GM12878 (cell line): ENCODE measurements at regions not wholly inside any gene's neighbourhood (a gene's known extent, or its start where the extent isn't known, plus 50 kb on each side); places are given as distances from the start of the nearest gene placed in this dataset.

Experiments
- ATAC-seq: fragments of 200-7000 bp; cut with Tn5 transposase; 3 replicates; pipeline ENCODE4 v1.9.1; 2020; ENCODE audit warnings: mild to moderate bottlenecking, moderate library complexity
- BruUV-seq: library from RNA; stranded (reverse); fragments of 400-500 nt; replicated peaks from 2 replicates; lab custom pipeline; 2021; lab: Mats Ljungman, UMichigan
- CTCF ChIA-PET: fragments of 300-600 bp; sonication (Branson Sonifier 250); formaldehyde crosslinking; extraction: SDS; loops from one replicate; lab custom pipeline; 2021; ENCODE audit warnings: inconsistent platforms; lab: Yijun Ruan, JAX
- POLR2A ChIA-PET: fragments of 350-600 bp; formaldehyde crosslinking; extraction: SDS; loops from one replicate; lab custom pipeline; 2021; ENCODE audit warnings: inconsistent platforms; lab: Charles Lee
- RAD21 ChIA-PET: fragments of 300-600 bp; sonication (Branson Sonifier 250); formaldehyde crosslinking; loops from one replicate; lab custom pipeline; 2023; ENCODE audit warnings: antibody characterized with exemption; ENCODE audit not compliant: unreplicated experiment; lab: Charles Lee
- SMC1A ChIA-PET: fragments of 300-600 bp; sonication (Branson Sonifier 250); formaldehyde crosslinking; loops from one replicate; lab custom pipeline; 2023; ENCODE audit not compliant: unreplicated experiment, uncharacterized antibody; lab: Charles Lee
- DNase-seq: peaks from one replicate; pipeline ENCODE4 v3.0.0-alpha.2; 2011; ENCODE audit warnings: low read depth, low spot score
- FAIRE-seq: peaks from 3 replicates; lab custom pipeline; 2011; peaks lifted over from hg19 to GRCh38; lab: Jason Lieb, UNC
- H2AFZ ChIP-seq: 2 replicates; pipeline ENCODE4 v1.6.0; 2011; ENCODE audit warnings: low read depth, low read length, control low read depth; ENCODE audit not compliant: control insufficient read depth
- H3K27ac ChIP-seq: 2 replicates; pipeline ENCODE4 v1.5.1; 2011; ENCODE audit warnings: control low read depth; ENCODE audit not compliant: control insufficient read depth, insufficient read depth
- H3K27me3 ChIP-seq, 2 experiments: replicated peaks in 1 of 2; 2 replicates each; pipeline versions ENCODE4 v1.6.0 to v1.6.1; 2011; ENCODE audit warnings: low read length in 1 of 2; ENCODE audit not compliant: control insufficient read depth in 2 of 2, insufficient read depth in 2 of 2
- H3K36me3 ChIP-seq, 2 experiments: 2 replicates each; pipeline ENCODE4 v1.5.1; 2011; ENCODE audit warnings: low read length in 1 of 2; ENCODE audit not compliant: control insufficient read depth in 2 of 2, insufficient read depth in 2 of 2
- H3K4me1 ChIP-seq: 2 replicates; pipeline ENCODE4 v1.6.1; 2011; ENCODE audit warnings: mild to moderate bottlenecking, low read length, moderate library complexity, mixed read lengths; ENCODE audit not compliant: control insufficient read depth, insufficient read depth
- H3K4me2 ChIP-seq: 2 replicates; pipeline ENCODE4 v1.6.0; 2011; ENCODE audit warnings: control low read depth; ENCODE audit not compliant: control insufficient read depth, insufficient read depth
- H3K4me3 ChIP-seq: fragments of 200-600 bp; sonication (generic); 2 replicates; pipeline ENCODE4 v1.5.1; 2016
- H3K79me2 ChIP-seq: 2 replicates; pipeline ENCODE4 v1.6.0; 2011; ENCODE audit warnings: low read length; ENCODE audit not compliant: control insufficient read depth, insufficient read depth
- H3K9ac ChIP-seq: 2 replicates; pipeline ENCODE4 v1.8.0; 2011; ENCODE audit warnings: low read length, control low read depth, mixed read lengths; ENCODE audit not compliant: control insufficient read depth, insufficient read depth
- H3K9me3 ChIP-seq: replicated peaks from 3 replicates; pipeline ENCODE4 v1.5.1; 2011; ENCODE audit warnings: mild to moderate bottlenecking, low read length; ENCODE audit not compliant: control insufficient read depth, insufficient read depth
- H4K20me1 ChIP-seq: 2 replicates; pipeline ENCODE4 v1.6.0; 2011; ENCODE audit not compliant: control insufficient read depth, insufficient read depth
- CBX3 ChIP-seq: fragments of 200-600 bp; sonication (generic); IDR thresholded peaks from 2 replicates; pipeline ENCODE4 v1.6.1; 2016; ENCODE audit warnings: low read depth, borderline replicate concordance
- CREB1 ChIP-seq: IDR thresholded peaks from 2 replicates; pipeline ENCODE4 v1.6.1; 2012; ENCODE audit warnings: low read depth, mild to moderate bottlenecking, inconsistent platforms
- E4F1 ChIP-seq: fragments of 450-650 bp; IDR thresholded peaks from 2 replicates; pipeline ENCODE4 v1.6.1; 2018; ENCODE audit warnings: borderline replicate concordance, mild to moderate bottlenecking; ENCODE audit not compliant: partially characterized antibody
- EP300 ChIP-seq, 2 experiments: fragments of 150-350 bp in 1 of 2; IDR thresholded peaks; 2 replicates each; pipeline ENCODE4 v1.6.1; 2011 to 2012; ENCODE audit warnings: low read depth in 2 of 2, low read length in 2 of 2, borderline replicate concordance in 1 of 2, improper control_type of control experiment in 1 of 2, inconsistent platforms in 1 of 2; ENCODE audit not compliant: control insufficient read depth in 1 of 2
- HDAC2 ChIP-seq: fragments of 200-600 bp; sonication (generic); IDR thresholded peaks from 2 replicates; pipeline ENCODE4 v1.6.1; 2017
- HDGF ChIP-seq: fragments of 450-650 bp; IDR thresholded peaks from 2 replicates; pipeline ENCODE4 v1.6.1; 2016; ENCODE audit warnings: antibody characterized with exemption
- IRF4 ChIP-seq: IDR thresholded peaks from 2 replicates; pipeline ENCODE4 v1.6.1; 2011; ENCODE audit warnings: low read depth, low read length
- LARP7 ChIP-seq: fragments of 450-650 bp; IDR thresholded peaks from 2 replicates; pipeline ENCODE4 v1.6.1; 2017; ENCODE audit warnings: mild to moderate bottlenecking
- NFXL1 ChIP-seq: fragments of 450-650 bp; IDR thresholded peaks from 2 replicates; pipeline ENCODE4 v1.6.1; 2017; ENCODE audit warnings: antibody characterized with exemption, mild to moderate bottlenecking, borderline replicate concordance
- NR2F1 ChIP-seq: fragments of 450-650 bp; conservative IDR thresholded peaks from 2 replicates; pipeline ENCODE4 v1.6.1; 2017; ENCODE audit warnings: mild to moderate bottlenecking
- PML ChIP-seq: IDR thresholded peaks from 2 replicates; pipeline ENCODE4 v1.6.1; 2012; ENCODE audit warnings: low read length, inconsistent platforms
- RBBP5 ChIP-seq: fragments of 200-600 bp; sonication (generic); conservative IDR thresholded peaks from 2 replicates; pipeline ENCODE4 v1.6.1; 2016
- TCF3 ChIP-seq: IDR thresholded peaks from 2 replicates; pipeline ENCODE4 v1.6.1; 2012; ENCODE audit warnings: low read depth, mild to moderate bottlenecking, low read length, borderline replicate concordance; ENCODE audit not compliant: insufficient read depth
- YY1 ChIP-seq: IDR thresholded peaks from 2 replicates; pipeline ENCODE4 v1.6.1; 2011; ENCODE audit warnings: low read depth, mild to moderate bottlenecking, low read length
- ZNF207 ChIP-seq: fragments of 450-650 bp; IDR thresholded peaks from 2 replicates; pipeline ENCODE4 v1.6.1; 2014; ENCODE audit warnings: antibody characterized with exemption, mild to moderate bottlenecking, borderline replicate concordance
- ZNF592 ChIP-seq: fragments of 450-650 bp; IDR thresholded peaks from 2 replicates; pipeline ENCODE4 v1.6.1; 2017; ENCODE audit warnings: mild to moderate bottlenecking, moderate library complexity
- WGBS: methylation state at CpG from one replicate; pipeline ENCODE4 v1.1.6; 2016; ENCODE audit warnings: low lambda C conversion rate; ENCODE audit not compliant: insufficient replicate concordance, insufficient coverage; ENCODE audit errors: missing lambda C conversion rate; 5-methylcytosine and 5-hydroxymethylcytosine counted together
- in situ Hi-C: fragments of 300-500 bp; cut with MboI; formaldehyde crosslinking; loops from 9 replicates; pipeline ENCODE4 v1.14.3; 2018; ENCODE audit warnings: mixed read lengths
- intact Hi-C: fragments of 100-400 bp; cut with micrococcal nuclease; formaldehyde crosslinking; loops from one replicate; pipeline ENCODE4 v1.14.2; 2022; ENCODE audit not compliant: unreplicated experiment

GRCh38 chrX:39821709-39822095, 276.1 kb downstream of the BCOR start:
- WGBS, result 43% methylated on average over 12 of the region's 26 CpGs
- no peak for DNase-seq
- no peak for ATAC-seq
- Histone ChIP-seq H3K9me3 (no peaks in the 10 kb centered on the region; the same call in 2 of the 3 replicates), H3K4me2 (no peak overlapping the region), H3K27ac (no peak overlapping the region), H3K4me1 (no peaks in the 10 kb centered on the region), H3K36me3 (no peaks in the 10 kb centered on the region), H3K4me3 (no peak overlapping the region), H2AFZ (no peak overlapping the region), H3K27me3 (no peaks in the 10 kb centered on the region), H3K79me2 (no peaks in the 10 kb centered on the region), H4K20me1 (no peaks in the 10 kb centered on the region), H3K9ac (no peak overlapping the region)
- POLR2A ChIA-PET, result no interaction called here
- no TSS peak for BruUV-seq
- RAD21 ChIA-PET, result interaction anchor here (0.7 to 1.3 kb wide), 2 partner anchors 34 to 237 kb away, joined by 3 read pairs; no protein-coding TSS in a partner anchor
- no peak for FAIRE-seq
- CTCF ChIA-PET, result interaction anchor here (2.5 kb wide), 1 partner anchor 9 kb away, joined by 8 read pairs; no protein-coding TSS in a partner anchor
- SMC1A ChIA-PET, result interaction anchor here (0.5 to 1.5 kb wide), 2 partner anchors 30 to 113 kb away, joined by 4 to 5 read pairs; no protein-coding TSS in a partner anchor
- intact Hi-C loops (no loop called here), in situ Hi-C loops (no loop called here)
- TF ChIP-seq CREB1, result no peak
- TF ChIP-seq PML, result no peak
- TF ChIP-seq RBBP5, result no peak
- TF ChIP-seq EP300 (IDR thresholded peaks at IDR 0.05; ENCODE audit: borderline replicate concordance in 1 of 2, control insufficient read depth in 1 of 2, low read depth in 2 of 2, low read length in 2 of 2), result no peak
- TF ChIP-seq CBX3, result no peak
- no peak for TF ChIP-seq NR2F1
- TF ChIP-seq ZNF592, result no peak
- no peak for TF ChIP-seq HDGF
- TF ChIP-seq HDAC2, result no peak
- no peak for TF ChIP-seq IRF4
- TF ChIP-seq E4F1, result no peak
- no peak for TF ChIP-seq NFXL1
- TF ChIP-seq ZNF207, result no peak
- no peak for TF ChIP-seq YY1
- no peak for TF ChIP-seq TCF3
- TF ChIP-seq LARP7, result no peak
